ENCODE measurements at regions not wholly inside any gene's neighbourhood (a gene's known extent, or its start where the extent isn't known, plus 50 kb on each side); places are given as distances from the start of the nearest gene placed in this dataset.

GRCh38 chr9:86521977-86522376 is 167.8 kb upstream of the TUT7 start:
- intact Hi-C loops (cut with micrococcal nuclease; ENCODE audit: unreplicated experiment) (no loop called here), in situ Hi-C loops (cut with HindIII; ENCODE audit: extremely low pct_ligation_motif_present, low pct_unique_long_range_greater_than_20kb) (no loop called here)
- Histone ChIP-seq H3K4me3 (replicated peaks in 1 of 3; ENCODE audit: insufficient read depth in 1 of 3, low read depth in 2 of 3, low read length in 3 of 3) (no peak overlapping the region), H4K20me1 (ENCODE audit: insufficient read depth, low read length) (no peaks in the 10 kb centered on the region), H3K9me3 (ENCODE audit: low read length) (no peaks in the 10 kb centered on the region), H3K4me2 (ENCODE audit: low read depth, low read length) (no peak overlapping the region), H3K4me1 (ENCODE audit: insufficient read depth, low read length) (no peaks in the 10 kb centered on the region), H3K79me2 (ENCODE audit: insufficient read depth, low read length) (no peaks in the 10 kb centered on the region), H3K36me3 (replicated peaks in 1 of 2; ENCODE audit: control insufficient read depth in 1 of 2, insufficient read depth in 2 of 2, low read length in 2 of 2) (no peaks in the 10 kb centered on the region), H2AFZ (ENCODE audit: low read length) (no peak overlapping the region), H3K27ac (ENCODE audit: extremely low read length, insufficient read depth, low read length) (no peak overlapping the region), H3K9ac (ENCODE audit: insufficient read depth, low read depth, low read length) (no peak overlapping the region), H3K27me3 (ENCODE audit: control insufficient read depth in 1 of 2, insufficient read depth in 2 of 2, low read length in 2 of 2) (peaks cover 0 to 9% of the 10 kb centered on the region in 2 experiments; a peak in 1 of 5 replicates)
- BruUV-seq (replicated peaks), result no TSS peak
- ChIA-PET POLR2A (no interaction called here), CTCF (ENCODE audit: low intra/inter-chr PET ratio, low total read pairs) (no interaction called here)
- WGBS (ENCODE audit: low lambda C conversion rate), result 5% methylated on average over 5 of the region's 5 CpGs
- no peak for FAIRE-seq
- no peak for ATAC-seq
- TF ChIP-seq SRF (IDR thresholded peaks at IDR 0.05; ENCODE audit: low read depth, low read length) (0 out of 2 replicates have a peak, but pooled peaks have one; percentile 40), ZNF670 (CRISPR knock-in tag; IDR thresholded peaks at IDR 0.05; ENCODE audit: borderline replicate concordance) (no peak), LBX2 (CRISPR knock-in tag; IDR thresholded peaks at IDR 0.05; ENCODE audit: borderline replicate concordance) (no peak)
- no peak for DNase-seq (ENCODE audit: low spot score)

GRCh38 chr9:86521322-86521721 is 167.1 kb upstream of the TUT7 start:
- POLR2A ChIA-PET, result no interaction called here
- no peak for ATAC-seq
- H3K27me3 ChIP-seq (ENCODE audit: control insufficient read depth in 1 of 2, insufficient read depth in 2 of 2, low read length in 2 of 2), result peaks cover 0 to 8% of the 10 kb centered on the region in 2 experiments; a peak in 2 of 5 replicates

More at GRCh38 chr9:86521322-86521721, 167.1 kb upstream of the TUT7 start:
- CTCF ChIA-PET (ENCODE audit: low intra/inter-chr PET ratio, low total read pairs), result no interaction called here
- no peak for FAIRE-seq
- Histone ChIP-seq H3K79me2 (ENCODE audit: insufficient read depth, low read length) (no peaks in the 10 kb centered on the region), H4K20me1 (ENCODE audit: insufficient read depth, low read length) (no peaks in the 10 kb centered on the region), H3K9me3 (ENCODE audit: low read length) (no peaks in the 10 kb centered on the region), H2AFZ (ENCODE audit: low read length) (no peak overlapping the region), H3K9ac (ENCODE audit: insufficient read depth, low read depth, low read length) (no peak overlapping the region), H3K4me3 (replicated peaks in 1 of 3; ENCODE audit: insufficient read depth in 1 of 3, low read depth in 2 of 3, low read length in 3 of 3) (no peak overlapping the region), H3K36me3 (replicated peaks in 1 of 2; ENCODE audit: control insufficient read depth in 1 of 2, insufficient read depth in 2 of 2, low read length in 2 of 2) (no peaks in the 10 kb centered on the region), H3K4me1 (ENCODE audit: insufficient read depth, low read length) (no peaks in the 10 kb centered on the region), H3K27ac (ENCODE audit: extremely low read length, insufficient read depth, low read length) (no peak overlapping the region), H3K4me2 (ENCODE audit: low read depth, low read length) (no peak overlapping the region)
- no peak for DNase-seq (ENCODE audit: low spot score)
- no peak for TF ChIP-seq ZNF367 (CRISPR knock-in tag; IDR thresholded peaks at IDR 0.05; ENCODE audit: borderline replicate concordance)
- TF ChIP-seq SETDB1 (CRISPR knock-in tag; IDR thresholded peaks at IDR 0.05; ENCODE audit: borderline replicate concordance), result no peak
- TF ChIP-seq ZNF362 (CRISPR knock-in tag; IDR thresholded peaks at IDR 0.05; ENCODE audit: borderline replicate concordance), result no peak
- TF ChIP-seq SMARCC2 (IDR thresholded peaks at IDR 0.05), result no peak
- no peak for TF ChIP-seq FOXC1 (CRISPR knock-in tag; IDR thresholded peaks at IDR 0.05; ENCODE audit: borderline replicate concordance)
- TF ChIP-seq ZNF773 (CRISPR knock-in tag; IDR thresholded peaks at IDR 0.05; ENCODE audit: borderline replicate concordance), result no peak
- no peak for TF ChIP-seq ZNF280B (CRISPR knock-in tag; IDR thresholded peaks at IDR 0.05; ENCODE audit: borderline replicate concordance)
- in situ Hi-C loops (cut with HindIII; ENCODE audit: extremely low pct_ligation_motif_present, low pct_unique_long_range_greater_than_20kb), result no loop called here
- BruUV-seq (replicated peaks), result no TSS peak
- WGBS (ENCODE audit: low lambda C conversion rate), result 60% methylated on average over 4 of the region's 4 CpGs
- intact Hi-C loops (cut with micrococcal nuclease; ENCODE audit: unreplicated experiment), result no loop called here

All from HepG2 (cell line).